GM18499 (cell line): ENCODE measurements at regions not wholly inside any gene's neighbourhood (a gene's known extent, or its start where the extent isn't known, plus 50 kb on each side); places are given as distances from the start of the nearest gene placed in this dataset.

Source experiments
- ATAC-seq: cut with Tn5 transposase; IDR thresholded peaks from one replicate; pipeline ENCODE4 v1.9.1; 2021; ENCODE audit warnings: moderate number of reproducible peaks; ENCODE audit not compliant: insufficient read depth, unreplicated experiment

GRCh38 chr7:85475071-85475470 is 288.2 kb upstream of the SEMA3D start:
- ATAC-seq, result no peak

GRCh38 chr7:85474234-85474633 is 287.4 kb upstream of the SEMA3D start:
- peak; percentile 83 for ATAC-seq

- ATAC-seq, result peak; percentile 51
Measured at GRCh38 chr7:85471740-85472139, 284.9 kb upstream of the SEMA3D start.

- no peak for ATAC-seq
Measured at GRCh38 chr7:85471307-85471706, 284.5 kb upstream of the SEMA3D start.

- ATAC-seq, result no peak
Measured at GRCh38 chr7:85469446-85470010, 282.7 kb upstream of the SEMA3D start.

GRCh38 chr7:85464042-85464651 is 277.3 kb upstream of the SEMA3D start:
- ATAC-seq, result no peak

GRCh38 chr7:85462671-85463070 is 275.8 kb upstream of the SEMA3D start:
- ATAC-seq, result no peak

GRCh38 chr7:85457911-85458310 is 271.1 kb upstream of the SEMA3D start:
- ATAC-seq, result no peak

GRCh38 chr7:85456254-85456653 is 269.4 kb upstream of the SEMA3D start:
- ATAC-seq, result no peak

- no peak for ATAC-seq
Measured at GRCh38 chr7:85454904-85455303, 268.0 kb upstream of the SEMA3D start.

GRCh38 chr7:85452674-85453073 is 265.8 kb upstream of the SEMA3D start:
- no peak for ATAC-seq

- ATAC-seq, result no peak
Measured at GRCh38 chr7:85449478-85449877, 262.6 kb upstream of the SEMA3D start.

- ATAC-seq, result no peak
Measured at GRCh38 chr7:85447004-85447403, 260.1 kb upstream of the SEMA3D start.

GRCh38 chr7:85426487-85426960 is 239.7 kb upstream of the SEMA3D start:
- ATAC-seq, result no peak

GRCh38 chr7:85424298-85424697 is 237.4 kb upstream of the SEMA3D start:
- no peak for ATAC-seq

- ATAC-seq, result no peak
Measured at GRCh38 chr7:85423209-85423895, 236.5 kb upstream of the SEMA3D start.

GRCh38 chr7:85415743-85416142 is 228.9 kb upstream of the SEMA3D start:
- no peak for ATAC-seq

GRCh38 chr7:85413718-85414117 is 226.9 kb upstream of the SEMA3D start:
- no peak for ATAC-seq

GRCh38 chr7:85412912-85413311 is 226.1 kb upstream of the SEMA3D start:
- ATAC-seq, result no peak

GRCh38 chr7:85407391-85407790 is 220.5 kb upstream of the SEMA3D start:
- no peak for ATAC-seq

- ATAC-seq, result no peak
Measured at GRCh38 chr7:85405016-85405902, 218.4 kb upstream of the SEMA3D start.
